Muscle of leg (tissue), 3 donors: ENCODE measurements at regions not wholly inside any gene's neighbourhood (a gene's known extent, or its start where the extent isn't known, plus 50 kb on each side); places are given as distances from the start of the nearest gene placed in this dataset.

ENCODE experiments used
- DNase-seq: peaks from one replicate; pipeline ENCODE4 v3.0.0; 2013
- H3K27ac ChIP-seq: one replicate; pipeline ENCODE4 v1.5.1; 2013; ENCODE audit warnings: mild to moderate bottlenecking, low read length, control low read depth
- H3K27me3 ChIP-seq: one replicate; pipeline ENCODE4 v1.6.1; 2013; ENCODE audit warnings: low read length; ENCODE audit not compliant: control insufficient read depth, insufficient read depth
- H3K36me3 ChIP-seq: one replicate; pipeline ENCODE4 v1.6.1; 2013; ENCODE audit warnings: low read length; ENCODE audit not compliant: control insufficient read depth, insufficient read depth
- H3K4me1 ChIP-seq: one replicate; pipeline ENCODE4 v1.6.1; 2013; ENCODE audit warnings: low read length; ENCODE audit not compliant: control insufficient read depth, insufficient read depth
- H3K4me3 ChIP-seq: one replicate; pipeline ENCODE4 v1.5.1; 2013; ENCODE audit warnings: low read length, control low read depth
- H3K9me3 ChIP-seq: replicated peaks from 2 replicates; pipeline ENCODE4 v1.6.1; 2013; ENCODE audit warnings: low read depth, low read length; ENCODE audit not compliant: control insufficient read depth
- WGBS: methylation state at CpG from one replicate; pipeline ENCODE4 v1.1.5; 2013; ENCODE audit warnings: missing lambda C conversion rate; ENCODE audit not compliant: insufficient coverage; 5-methylcytosine and 5-hydroxymethylcytosine counted together

DNA sequence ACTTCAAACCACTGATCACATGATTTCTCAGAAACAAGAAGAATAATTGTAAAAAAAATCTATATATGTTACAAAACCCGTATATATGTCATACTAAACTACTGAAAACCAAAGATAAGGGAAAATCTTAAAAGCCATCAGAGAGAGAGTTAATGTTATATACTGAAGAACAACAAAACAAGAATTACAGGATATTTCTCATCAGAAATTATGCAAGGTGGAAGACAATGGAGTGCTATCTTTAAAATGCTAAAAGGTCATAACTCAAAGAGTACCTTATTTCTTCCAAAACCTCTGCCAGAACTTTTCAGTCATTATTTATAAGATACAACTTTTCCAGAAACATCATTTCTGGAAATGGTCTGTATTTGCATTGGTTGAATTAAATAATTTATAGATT, 256.8 kb downstream of the RBM26 start:
- Histone ChIP-seq H3K4me3 (no peak overlapping the region), H3K36me3 (no peaks in the 10 kb centered on the region), H3K9me3 (no peaks in the 10 kb centered on the region), H3K4me1 (no peaks in the 10 kb centered on the region), H3K27ac (no peak overlapping the region), H3K27me3 (no peaks in the 10 kb centered on the region)
- WGBS: no CpG with 5 or more reads among the region's 1 CpG
- DNase-seq: no peak

- no peak for DNase-seq
- 46% methylated on average over 2 of the region's 3 CpGs for WGBS
- H3K9me3 ChIP-seq: no peaks in the 10 kb centered on the region
Observed at GRCh38 chr13:79141082-79141481, 265.0 kb downstream of the RBM26 start.

GRCh38 chr13:79128158-79128557, 277.9 kb downstream of the RBM26 start:
- Histone ChIP-seq H3K4me1 (no peaks in the 10 kb centered on the region), H3K4me3 (no peak overlapping the region), H3K27me3 (no peaks in the 10 kb centered on the region), H3K27ac (no peak overlapping the region), H3K9me3 (no peaks in the 10 kb centered on the region), H3K36me3 (no peaks in the 10 kb centered on the region)
- DNase-seq: no peak
- no CpG with 5 or more reads among the region's 2 CpGs for WGBS

More at GRCh38 chr13:79141082-79141481, 265.0 kb downstream of the RBM26 start:
- H3K27ac ChIP-seq: no peak overlapping the region
- H3K27me3 ChIP-seq: no peaks in the 10 kb centered on the region
- no peak overlapping the region for H3K4me3 ChIP-seq
- no peaks in the 10 kb centered on the region for H3K4me1 ChIP-seq
- no peaks in the 10 kb centered on the region for H3K36me3 ChIP-seq

DNA sequence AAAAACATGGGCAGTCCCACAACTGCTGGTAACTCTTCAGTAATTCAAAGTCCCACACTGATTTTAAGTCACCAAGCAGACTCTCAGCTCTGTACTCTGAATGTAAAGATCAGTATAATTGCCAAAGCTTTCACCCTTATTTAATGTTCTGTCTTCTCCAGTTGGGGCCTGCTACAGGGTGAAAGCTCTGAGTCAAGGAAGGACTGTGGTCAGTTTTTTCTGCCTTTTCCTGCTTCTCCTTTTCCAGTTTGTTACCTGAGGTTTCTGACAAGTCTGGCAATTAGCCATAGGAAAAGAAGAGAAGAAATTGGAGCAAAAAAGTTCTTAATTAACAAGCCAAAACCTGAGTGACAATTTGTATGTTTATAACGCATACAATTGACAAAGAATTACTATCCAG, 279.3 kb downstream of the RBM26 start:
- Histone ChIP-seq H3K36me3 (no peaks in the 10 kb centered on the region), H3K9me3 (no peaks in the 10 kb centered on the region), H3K4me3 (no peak overlapping the region), H3K27me3 (no peaks in the 10 kb centered on the region), H3K27ac (no peak overlapping the region), H3K4me1 (no peaks in the 10 kb centered on the region)
- no peak for DNase-seq
- no CpG with 5 or more reads among the region's 1 CpG for WGBS

DNA sequence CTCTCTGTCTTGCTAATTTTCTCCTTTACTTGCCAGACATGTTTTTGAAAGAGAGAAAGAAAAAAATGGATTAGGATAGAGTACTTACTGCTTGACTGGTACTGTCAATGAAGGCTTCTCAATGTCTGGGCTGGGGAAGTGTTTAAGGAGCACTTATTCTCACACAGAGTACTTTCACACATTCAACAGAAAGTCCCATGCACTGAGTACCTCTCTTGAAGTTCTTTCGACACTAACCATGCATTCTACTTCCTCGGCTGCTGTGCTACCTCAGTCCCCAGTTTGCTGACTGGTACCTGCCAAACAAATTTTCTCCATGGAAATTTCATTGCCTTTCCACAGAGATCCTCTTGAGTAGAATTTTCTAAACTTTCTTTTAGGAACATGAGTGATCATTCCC, 281.9 kb downstream of the RBM26 start:
- no peak overlapping the region for H3K27ac ChIP-seq
- no peaks in the 10 kb centered on the region for H3K4me1 ChIP-seq
- WGBS: 96% methylated on average over 2 of the region's 2 CpGs

DNA sequence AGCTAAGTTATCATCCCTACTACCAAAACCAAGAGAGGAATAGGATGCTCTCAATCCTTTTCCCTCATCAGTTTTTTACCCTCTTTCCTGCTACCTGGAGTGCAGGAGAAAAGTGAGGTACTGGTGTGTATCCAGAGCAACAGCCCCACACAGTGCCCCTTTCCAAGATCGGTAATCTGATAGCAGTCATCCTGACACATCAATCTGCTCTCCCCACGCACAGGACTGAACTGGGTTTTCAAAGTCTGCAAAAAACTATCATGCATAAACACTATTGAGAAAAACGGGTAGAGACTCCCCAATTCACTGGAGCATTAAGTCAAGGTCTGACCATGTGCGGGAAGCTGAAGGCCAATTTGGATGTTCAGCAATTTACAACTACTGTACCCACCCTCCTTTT, 284.8 kb downstream of the RBM26 start:
- H3K4me1 ChIP-seq: no peaks in the 10 kb centered on the region
- no peaks in the 10 kb centered on the region for H3K27me3 ChIP-seq
- no peaks in the 10 kb centered on the region for H3K9me3 ChIP-seq
- H3K27ac ChIP-seq: no peak overlapping the region
- no peak for DNase-seq
- WGBS: 51% methylated on average over 3 of the region's 4 CpGs
- H3K4me3 ChIP-seq: no peak overlapping the region
- H3K36me3 ChIP-seq: no peaks in the 10 kb centered on the region

More for the DNA sequence above, 281.9 kb downstream of the RBM26 start:
- H3K27me3 ChIP-seq: no peaks in the 10 kb centered on the region
- H3K4me3 ChIP-seq: no peak overlapping the region
- no peaks in the 10 kb centered on the region for H3K9me3 ChIP-seq
- DNase-seq: no peak
- no peaks in the 10 kb centered on the region for H3K36me3 ChIP-seq

GRCh38 chr13:79119578-79120107, 286.4 kb downstream of the RBM26 start:
- H3K27me3 ChIP-seq: no peaks in the 10 kb centered on the region
- no peak for DNase-seq
- WGBS: 94% methylated on average over 34 of the region's 34 CpGs
- H3K36me3 ChIP-seq: no peaks in the 10 kb centered on the region
- no peak overlapping the region for H3K27ac ChIP-seq
- no peak overlapping the region for H3K4me3 ChIP-seq
- H3K4me1 ChIP-seq: no peaks in the 10 kb centered on the region
- H3K9me3 ChIP-seq: no peaks in the 10 kb centered on the region

GRCh38 chr13:79112016-79112415, 294.0 kb downstream of the RBM26 start:
- Histone ChIP-seq H3K9me3 (no peaks in the 10 kb centered on the region), H3K36me3 (no peaks in the 10 kb centered on the region), H3K27me3 (no peaks in the 10 kb centered on the region), H3K27ac (no peak overlapping the region), H3K4me1 (no peaks in the 10 kb centered on the region), H3K4me3 (no peak overlapping the region)
- no peak for DNase-seq

DNA sequence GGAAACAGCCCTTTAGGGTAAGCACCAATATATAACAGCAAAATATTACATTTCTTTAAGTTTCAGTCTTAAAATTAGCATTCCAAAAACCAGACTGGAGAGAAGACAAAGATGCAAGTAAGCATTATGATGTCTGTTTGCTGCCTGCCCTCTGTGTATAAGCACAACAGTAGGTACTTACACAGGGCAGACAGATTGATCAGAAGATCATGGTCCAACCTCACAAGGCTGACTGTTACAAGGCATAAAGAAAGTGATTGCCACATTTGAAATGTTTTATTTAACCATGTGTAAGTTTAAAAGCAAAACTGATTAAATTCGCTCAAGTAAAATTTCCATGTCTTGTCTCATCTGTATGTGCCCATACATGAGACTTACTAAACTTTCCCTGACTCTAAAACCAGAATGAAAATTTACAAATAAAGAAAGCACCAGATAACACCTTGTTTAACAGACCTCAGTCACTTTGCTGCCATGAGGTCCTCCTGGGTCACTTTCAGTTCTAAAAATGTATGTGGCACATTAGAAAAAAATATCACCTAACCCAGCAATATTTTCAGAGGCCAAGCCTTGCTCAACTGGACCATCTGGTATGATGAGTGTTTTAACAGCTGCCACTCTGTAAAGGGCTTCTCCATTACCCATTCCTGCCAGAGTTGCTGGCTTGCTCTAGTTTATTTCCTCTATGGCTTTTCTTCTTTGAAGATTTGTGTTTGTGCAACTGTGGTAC, 297.0 kb downstream of the RBM26 start:
- H3K9me3 ChIP-seq: no peaks in the 10 kb centered on the region
- peak; percentile 7 for DNase-seq
- H3K27me3 ChIP-seq: no peaks in the 10 kb centered on the region
- H3K36me3 ChIP-seq: no peaks in the 10 kb centered on the region
- WGBS: no CpG with 5 or more reads among the region's 1 CpG
- no peak overlapping the region for H3K4me3 ChIP-seq
- no peaks in the 10 kb centered on the region for H3K4me1 ChIP-seq
- H3K27ac ChIP-seq: no peak overlapping the region

- Histone ChIP-seq H3K27me3 (no peaks in the 10 kb centered on the region), H3K36me3 (no peaks in the 10 kb centered on the region), H3K9me3 (no peaks in the 10 kb centered on the region), H3K4me3 (no peak overlapping the region), H3K27ac (no peak overlapping the region), H3K4me1 (no peaks in the 10 kb centered on the region)
- 20% methylated on average over 1 of the region's 4 CpGs for WGBS
- no peak for DNase-seq
Observed at GRCh38 chr13:79098596-79098995, 307.5 kb downstream of the RBM26 start.

DNA sequence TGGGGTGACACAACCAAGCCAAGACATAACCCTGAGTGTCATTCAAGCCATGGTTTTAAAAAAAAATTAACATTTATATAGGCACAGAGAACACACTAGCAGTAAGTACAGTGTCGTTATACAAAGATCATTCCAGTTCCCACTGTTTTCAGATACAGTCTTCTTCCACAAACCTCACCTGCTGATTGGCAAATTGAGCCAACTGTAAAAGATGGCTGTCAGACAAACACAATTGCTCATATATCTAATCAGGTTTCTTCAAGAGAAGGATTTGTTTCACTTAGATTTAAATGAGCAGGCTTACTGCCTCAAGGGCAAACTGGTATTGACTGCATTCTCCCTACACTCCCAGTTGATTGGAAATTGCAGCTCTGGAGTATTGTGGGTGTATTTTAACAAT, 308.9 kb downstream of the RBM26 start:
- no peak overlapping the region for H3K27ac ChIP-seq
- WGBS: no CpG with 5 or more reads among the region's 1 CpG

More for the DNA sequence above, 308.9 kb downstream of the RBM26 start:
- DNase-seq: no peak
- no peak overlapping the region for H3K4me3 ChIP-seq
- H3K27me3 ChIP-seq: no peaks in the 10 kb centered on the region
- H3K36me3 ChIP-seq: no peaks in the 10 kb centered on the region
- H3K4me1 ChIP-seq: no peaks in the 10 kb centered on the region
- H3K9me3 ChIP-seq: no peaks in the 10 kb centered on the region
